ENCODE measurements at regions not wholly inside any gene's neighbourhood (a gene's known extent, or its start where the extent isn't known, plus 50 kb on each side); places are given as distances from the start of the nearest gene placed in this dataset.

DNA sequence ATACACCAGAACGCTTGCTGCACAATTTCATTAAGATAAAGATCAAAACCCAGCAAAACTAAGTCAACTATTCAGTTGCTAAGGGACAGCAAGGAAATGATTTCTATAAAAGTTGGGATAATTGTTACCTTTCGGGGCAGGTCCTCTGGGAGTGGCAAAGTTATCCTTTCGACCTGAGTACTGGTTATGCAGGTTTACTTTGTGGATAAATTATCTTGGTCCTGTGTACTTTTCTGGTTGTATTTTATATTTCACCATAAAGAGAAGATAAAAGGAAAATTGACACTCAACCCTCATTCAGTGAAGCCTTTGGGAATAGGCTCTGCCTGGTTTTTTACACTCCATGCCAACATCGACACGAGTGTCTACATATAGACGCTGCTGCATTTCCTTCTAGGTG, 146.5 kb downstream of the SYK start:
- DNase-seq = no peak

DNA sequence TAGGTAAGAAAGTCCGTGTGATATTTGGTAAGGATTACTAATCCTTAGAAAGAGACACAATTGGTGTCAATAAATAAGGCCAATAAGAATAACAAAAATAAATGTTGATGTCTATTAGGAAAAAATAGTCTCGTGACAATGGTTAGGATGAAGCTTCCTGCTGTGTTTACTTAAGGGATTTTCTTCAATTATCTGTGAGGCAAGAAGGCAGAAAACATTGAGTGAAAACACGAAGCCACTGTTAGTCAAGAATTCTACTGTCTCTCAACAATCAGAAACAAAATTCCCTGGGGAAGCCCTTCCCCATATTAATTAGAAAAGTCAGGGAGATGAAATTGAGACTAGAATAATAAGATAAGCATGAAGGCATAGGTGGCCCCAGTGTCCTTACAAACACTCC, 149.0 kb downstream of the SYK start:
- no peak for DNase-seq

DNA sequence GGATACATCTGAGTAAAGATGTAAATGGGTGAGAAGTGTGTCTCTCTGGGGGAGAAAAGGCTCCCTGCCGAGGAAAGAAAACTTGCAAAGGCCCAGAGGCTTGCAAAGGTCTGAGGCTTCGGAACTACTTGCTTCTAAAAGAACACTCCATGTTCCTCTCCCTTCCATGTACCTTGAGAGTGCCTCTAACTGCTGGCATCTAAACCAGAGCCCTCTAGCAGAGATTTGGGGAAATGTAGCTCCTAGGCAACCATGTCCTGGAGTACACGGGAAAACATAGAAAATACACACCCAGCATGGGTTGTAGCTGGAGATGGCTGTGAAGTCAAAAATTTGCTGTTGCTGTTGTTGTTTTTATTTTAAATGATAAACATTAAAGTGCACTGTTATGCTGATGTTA, 151.6 kb downstream of the SYK start:
- DNase-seq = no peak

DNA sequence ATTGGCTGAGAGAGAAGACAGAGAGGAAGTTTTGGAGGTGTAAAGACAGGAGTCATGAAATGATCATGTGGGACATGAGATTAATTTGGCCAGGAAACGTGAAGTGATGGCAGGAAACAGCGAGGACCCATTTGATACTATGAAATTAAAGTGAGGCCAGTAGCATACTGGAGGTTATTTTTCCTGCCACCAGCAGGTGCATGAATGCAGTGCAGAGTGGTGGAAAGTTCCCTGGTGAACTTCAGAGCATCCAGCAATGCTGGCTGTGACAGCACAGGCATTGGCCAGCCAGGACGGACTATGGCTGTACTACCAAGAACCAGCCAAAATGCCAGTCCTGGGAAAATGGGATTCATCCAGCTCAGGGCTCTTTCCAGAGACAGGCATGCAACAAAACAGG, 152.2 kb downstream of the SYK start:
- no peak for DNase-seq

DNA sequence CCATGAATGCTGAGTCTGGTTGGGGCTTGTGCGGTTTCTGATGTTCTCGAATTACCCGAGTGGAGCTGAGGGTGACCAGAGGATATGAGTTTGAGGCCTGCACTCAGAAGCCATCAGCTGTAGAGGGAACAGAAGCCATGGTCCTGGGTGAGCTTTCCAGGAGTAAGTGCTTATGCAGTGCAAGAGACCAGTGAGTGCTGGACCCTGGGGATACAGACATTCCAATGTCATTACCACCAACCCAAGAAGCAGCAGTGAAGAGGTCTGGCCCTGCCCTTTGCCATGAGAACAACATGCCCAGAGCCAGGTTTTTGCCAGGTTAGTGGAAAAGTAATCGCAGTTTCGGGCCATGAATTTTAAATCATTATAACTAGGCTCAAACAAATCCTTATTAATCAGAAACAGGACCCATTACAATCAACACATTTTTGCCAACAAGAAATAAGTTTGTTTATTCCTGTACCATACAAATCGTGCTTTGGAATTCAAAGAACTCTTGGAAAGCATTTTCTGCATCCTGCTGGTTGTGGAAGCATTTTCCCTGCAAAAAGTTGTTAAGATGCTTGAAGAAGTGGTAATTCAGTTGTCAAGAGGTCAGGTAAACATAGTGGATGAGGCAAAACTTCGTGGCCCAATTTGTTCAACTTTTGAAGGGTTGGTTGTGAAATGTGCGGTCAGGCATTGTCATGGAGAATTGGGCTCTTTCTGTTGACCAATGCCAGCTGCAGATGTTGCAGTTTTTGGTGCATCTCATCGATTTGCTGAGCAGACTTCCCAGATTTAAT, 154.6 kb downstream of the SYK start:
- no peak for DNase-seq

DNA sequence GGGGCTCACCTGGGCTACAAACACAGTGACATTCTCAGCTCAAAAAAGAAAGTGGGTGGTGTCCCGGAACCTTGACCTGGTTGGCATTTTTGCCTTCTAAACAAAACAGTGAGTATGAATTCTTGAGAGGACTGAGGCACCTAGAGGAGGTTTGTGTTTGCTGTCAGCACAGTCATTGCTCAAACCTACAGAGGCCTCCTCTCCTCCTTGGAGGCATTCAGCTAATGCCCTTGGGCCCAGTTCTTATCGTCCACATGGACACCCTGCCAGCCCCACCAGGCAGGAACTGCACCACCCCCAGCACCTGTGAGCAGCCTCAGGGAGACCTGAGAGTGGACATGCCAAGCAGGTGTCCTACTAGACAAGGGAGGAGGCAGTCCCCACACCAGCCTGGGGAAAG, 156.7 kb downstream of the SYK start:
- DNase-seq = no peak

DNA sequence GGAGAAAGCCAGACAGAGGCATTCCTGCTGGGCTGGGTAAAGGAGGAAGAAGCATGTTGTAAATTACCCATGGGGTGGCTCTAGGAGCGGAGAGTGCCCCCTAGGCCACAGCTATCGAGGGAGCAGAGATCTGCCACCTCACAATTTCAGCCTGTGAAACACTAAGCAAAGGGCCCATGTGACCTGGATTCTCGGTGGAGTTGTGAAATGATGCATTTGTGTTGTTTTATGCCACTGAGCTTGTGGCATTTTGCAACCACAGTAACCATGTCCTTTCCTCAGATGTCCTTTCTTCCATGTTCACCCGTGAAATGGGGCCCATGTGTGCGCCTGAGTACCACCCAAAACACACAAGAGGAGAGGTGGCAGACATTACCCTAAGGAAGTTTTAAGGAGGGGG, 159.3 kb downstream of the SYK start:
- no peak for DNase-seq

DNA sequence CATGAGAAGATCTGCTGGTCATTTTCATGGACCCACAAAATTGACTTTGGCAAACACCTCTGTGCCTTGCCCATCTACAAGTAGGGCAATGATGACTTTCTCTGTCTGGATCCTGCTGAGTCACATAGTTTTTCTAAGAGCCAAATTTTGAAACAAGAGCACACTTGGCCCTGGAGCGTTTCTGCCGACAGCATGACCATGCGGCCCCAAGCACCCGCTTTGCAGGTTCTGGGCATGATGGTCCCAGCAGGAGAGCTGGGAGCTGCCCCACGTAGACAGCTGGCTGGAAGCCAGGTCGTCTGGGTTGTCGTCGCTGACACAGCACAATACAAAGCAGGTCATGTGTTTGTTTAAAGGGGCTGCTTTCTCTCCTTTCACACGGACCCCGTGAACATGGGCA, 159.8 kb downstream of the SYK start:
- DNase-seq = no peak

DNA sequence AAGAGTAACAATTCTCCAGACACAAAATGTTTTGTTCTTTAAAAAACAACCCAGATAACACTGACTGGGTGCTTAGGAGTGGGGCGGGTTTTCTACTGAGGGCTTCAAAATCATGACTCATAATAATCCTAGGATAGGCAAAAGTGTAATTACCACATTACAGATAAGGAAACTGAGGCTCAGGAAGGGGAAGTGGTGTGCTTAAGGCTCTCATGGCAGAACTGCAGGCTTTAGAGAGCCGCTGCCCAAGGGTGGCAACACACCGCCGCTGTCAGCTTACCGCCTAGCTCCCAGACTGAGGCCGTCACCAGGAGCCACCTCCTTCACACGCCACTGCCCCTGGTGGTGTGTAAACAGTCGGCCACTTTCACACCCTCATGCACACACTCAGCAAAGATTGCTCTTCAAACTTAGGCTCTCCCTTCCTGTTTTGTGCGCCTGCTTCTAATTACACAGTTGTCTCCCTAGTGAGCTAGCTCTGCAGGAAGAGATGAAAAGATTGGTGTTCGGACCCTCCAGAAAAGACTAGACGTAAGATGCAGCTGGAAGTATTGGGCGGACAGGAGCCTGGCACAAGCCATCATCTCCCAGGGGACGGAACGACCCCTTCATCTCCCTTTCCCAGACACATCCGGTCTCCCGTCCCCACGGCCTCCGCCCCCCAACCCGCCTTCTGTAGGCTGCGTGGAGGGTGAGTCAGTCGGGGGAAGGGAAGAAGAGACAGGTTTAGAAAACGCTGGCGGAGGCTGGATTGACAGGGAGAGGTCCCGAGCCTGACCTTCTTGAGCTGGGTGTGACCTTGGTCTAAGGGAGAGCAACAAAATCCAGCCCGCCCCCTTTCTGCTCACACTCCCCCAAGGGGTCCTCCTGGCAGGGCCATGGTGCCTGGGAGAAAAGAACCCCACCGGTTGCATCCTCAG, 162.7 kb downstream of the SYK start:
- DNase-seq = no peak

DNA sequence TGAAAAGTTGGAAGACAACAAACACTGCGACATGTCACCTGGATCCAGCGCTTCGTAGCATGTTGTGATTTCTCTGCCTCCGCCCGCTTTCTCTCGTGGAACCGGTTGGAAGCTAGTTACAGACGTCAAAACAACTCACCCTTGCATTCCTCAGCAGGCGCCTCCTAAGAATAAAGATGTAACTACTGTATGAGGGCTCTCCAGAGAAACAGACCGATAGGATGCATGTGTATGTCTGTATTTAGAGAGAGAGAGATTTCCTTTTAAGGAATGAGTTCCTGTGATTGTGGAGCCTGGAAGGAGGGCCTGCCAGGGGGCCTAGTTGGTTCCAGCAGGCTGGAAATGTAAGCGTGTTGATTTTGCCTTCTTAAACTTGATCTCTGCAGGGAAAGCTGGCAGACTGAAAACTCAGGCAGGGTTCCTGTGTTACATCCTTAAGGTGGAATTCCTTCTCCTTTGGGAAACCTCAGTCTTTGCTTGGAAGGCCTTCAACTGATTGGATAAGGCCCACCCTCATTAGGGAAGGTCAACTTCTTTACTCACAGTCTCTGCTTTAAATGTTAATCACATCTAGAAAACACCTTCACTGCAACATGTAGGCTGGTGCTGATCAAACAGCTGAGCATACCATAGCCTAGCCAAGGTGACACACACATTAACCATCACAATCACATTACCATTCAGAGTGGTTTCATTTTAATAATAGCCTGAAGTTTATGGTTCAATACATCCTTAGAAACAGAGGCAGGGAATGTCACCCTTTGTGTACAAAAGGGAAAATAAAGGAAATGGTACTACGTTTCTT, 163.8 kb downstream of the SYK start:
- no peak for DNase-seq

DNA sequence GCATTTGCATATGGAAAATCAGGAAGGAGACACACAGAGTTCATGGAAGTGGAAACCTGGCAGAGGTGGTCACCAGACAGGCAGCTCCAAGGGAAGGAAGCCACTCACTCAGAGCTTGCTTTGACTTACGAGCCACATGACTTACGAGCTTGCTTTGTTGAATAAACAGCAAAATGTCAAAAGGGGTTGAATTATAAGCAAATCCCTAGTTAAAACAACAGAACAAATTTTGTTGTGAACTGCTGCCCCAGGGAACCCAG, 164.3 kb downstream of the SYK start:
- DNase-seq = no peak

DNA sequence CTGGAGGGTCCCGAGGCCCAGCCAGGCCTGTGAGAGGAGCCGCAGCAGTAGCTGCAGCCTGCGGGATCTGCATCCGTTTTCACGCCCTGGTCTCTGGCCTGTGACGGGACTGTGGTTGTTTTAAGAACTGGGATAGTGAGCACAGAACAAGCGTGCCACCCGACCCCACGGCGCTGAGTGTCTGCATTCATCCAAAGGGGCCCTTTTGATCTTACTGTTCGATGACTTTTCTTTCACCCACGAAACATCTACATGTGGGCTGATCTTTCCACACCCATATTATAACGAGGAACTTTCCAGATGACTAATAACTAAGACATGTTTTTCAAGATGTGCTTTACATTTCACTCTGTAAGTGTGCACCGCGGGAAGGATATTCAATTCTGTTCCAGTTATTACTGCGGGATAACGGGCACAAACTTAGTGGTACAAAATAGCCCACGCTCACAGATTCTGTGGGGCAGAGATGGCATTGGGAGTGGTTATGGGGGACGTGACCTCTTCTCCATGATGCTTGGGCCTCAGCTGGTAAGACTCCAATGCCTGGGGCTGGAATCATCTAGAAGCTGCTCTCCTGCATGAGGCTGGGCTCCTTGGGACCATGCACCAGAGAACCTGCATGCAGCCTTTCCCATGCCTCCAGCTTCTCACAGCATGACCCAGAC, 165.0 kb downstream of the SYK start:
- DNase-seq = no peak

DNA sequence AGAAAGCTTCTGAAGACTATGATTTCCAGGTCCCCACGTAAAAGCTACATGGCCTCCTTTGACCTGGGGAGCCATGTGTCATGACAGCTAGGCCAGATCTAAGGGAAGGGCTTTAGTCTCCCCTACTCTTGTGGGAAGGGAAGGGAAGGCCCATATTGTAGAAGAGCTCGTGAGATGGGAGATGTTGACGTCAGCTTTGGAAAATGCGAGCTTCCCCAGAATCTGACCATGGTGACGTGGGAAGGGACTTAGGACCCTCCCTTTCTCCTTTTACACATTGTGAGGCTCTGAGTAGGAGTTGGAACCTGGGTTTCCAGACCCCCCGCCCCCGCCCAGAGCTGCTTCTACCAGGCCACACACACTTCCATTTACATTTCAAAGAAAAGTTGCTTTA, 165.5 kb downstream of the SYK start:
- DNase-seq = no peak

DNA sequence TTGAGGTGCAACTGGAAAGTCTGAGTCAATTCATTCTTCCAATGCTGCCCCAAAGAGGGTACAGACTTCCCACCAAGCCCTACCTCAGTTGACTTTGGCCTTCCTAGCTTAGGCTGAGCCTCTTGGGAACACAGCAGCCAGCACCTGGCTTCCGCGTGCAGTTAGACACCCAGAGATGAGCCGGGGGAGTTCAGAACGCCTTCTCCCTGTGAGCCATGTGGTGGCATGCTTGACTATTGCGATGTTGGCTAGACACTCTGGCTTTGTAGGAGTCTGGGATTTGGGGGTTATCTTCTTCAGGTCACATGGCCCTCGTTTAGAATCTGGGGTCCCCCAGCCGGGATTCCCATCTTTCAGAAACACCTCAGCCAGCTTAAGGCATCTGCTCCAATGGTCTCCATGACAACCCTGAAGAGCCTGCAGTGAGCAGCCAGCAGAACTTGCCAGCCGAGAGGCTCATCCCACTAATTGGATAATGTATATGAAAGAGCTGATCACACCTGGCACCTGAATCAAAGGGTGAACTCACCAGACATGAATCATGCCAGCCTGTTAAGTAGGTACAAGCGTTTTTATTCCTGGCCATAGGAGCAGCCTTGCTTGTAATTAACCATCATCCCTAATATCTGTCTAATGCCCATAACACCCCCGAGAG, 167.5 kb downstream of the SYK start:
- DNase-seq = no peak

DNA sequence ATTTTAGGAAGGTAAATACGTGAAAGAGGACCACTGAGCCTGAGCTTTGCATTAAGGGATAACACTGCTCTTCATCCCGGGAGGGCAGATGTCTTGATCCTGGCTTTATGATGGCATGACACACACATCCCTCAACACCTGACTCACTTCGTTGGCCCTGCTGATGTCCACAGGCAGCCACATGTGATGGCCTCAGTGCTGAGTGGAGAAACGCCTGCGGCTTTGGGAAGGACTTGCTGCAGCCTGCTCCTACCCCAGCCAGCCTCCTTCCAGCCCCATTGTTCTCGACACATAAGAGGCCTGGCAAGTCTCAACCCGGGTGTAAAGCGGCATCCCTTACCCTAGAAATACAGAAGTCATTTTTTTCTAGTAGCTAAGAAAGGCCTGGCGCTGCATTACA, 169.0 kb downstream of the SYK start:
- DNase-seq = no peak

DNA sequence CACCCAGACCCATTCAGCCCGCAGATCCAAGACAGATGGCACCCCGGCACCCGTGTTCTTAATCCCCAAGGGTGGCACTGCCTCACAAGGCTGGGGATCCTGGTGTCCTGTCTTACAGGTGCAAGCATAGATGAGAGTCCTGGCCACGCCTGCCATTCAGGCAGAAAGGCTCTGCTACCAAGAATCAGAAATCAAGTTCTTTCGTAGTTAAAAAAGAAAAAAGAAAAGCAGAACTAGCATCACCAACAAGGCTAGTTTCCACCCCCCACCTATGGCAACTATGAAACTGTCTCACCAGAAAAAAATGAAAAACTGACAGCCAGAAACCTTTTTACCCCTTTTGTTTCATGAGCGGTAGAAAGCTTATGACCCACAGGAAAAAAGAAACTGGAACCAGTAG, 170.4 kb downstream of the SYK start:
- DNase-seq = no peak

DNA sequence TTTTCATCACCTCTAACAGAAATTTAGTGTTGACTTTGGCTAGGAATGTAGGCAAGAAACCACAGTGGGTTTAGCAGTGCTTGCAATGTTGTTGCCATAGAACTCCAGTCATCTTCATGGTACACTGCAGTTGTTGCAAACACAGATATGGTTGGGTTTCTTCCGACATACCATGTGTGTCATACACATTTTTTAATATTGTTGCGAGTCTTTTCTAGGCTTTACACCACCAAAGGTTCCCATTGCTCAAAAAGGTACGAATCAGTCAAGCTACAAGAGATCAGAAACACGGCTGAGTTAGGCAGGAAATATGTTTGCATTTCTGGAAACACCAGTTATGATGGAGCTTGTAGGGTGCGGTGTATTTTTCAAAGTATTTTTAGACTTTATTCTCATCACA, 172.4 kb downstream of the SYK start:
- DNase-seq = no peak

DNA sequence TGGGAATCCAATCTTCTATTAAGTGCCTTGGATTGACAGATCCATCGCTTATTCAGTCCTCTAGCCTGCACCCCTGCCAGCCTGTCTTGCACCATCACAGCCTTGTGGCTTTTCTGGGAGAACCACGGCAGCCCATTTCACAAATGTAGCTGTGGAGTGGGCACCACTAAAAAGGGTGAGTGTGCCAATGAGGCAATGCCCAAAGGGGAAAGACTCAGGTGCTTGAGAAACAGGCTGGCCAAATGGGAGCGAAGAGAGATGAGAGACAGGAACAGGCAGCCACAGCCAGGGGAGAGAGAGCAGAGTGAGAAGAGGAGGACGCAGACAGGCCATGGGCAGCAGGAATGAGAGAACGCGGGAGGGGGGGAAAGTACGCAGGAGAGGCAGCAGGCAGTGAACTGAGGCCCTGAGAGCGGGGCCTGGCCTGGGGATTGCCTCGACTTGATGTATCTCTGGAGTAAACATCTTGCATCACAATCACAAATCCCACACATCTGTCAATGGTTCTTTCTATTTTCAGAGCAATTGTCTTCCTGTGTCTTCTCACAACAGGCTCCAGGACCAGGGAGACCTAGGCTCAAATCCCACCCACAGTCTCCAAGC, 173.1 kb downstream of the SYK start:
- no peak for DNase-seq

DNA sequence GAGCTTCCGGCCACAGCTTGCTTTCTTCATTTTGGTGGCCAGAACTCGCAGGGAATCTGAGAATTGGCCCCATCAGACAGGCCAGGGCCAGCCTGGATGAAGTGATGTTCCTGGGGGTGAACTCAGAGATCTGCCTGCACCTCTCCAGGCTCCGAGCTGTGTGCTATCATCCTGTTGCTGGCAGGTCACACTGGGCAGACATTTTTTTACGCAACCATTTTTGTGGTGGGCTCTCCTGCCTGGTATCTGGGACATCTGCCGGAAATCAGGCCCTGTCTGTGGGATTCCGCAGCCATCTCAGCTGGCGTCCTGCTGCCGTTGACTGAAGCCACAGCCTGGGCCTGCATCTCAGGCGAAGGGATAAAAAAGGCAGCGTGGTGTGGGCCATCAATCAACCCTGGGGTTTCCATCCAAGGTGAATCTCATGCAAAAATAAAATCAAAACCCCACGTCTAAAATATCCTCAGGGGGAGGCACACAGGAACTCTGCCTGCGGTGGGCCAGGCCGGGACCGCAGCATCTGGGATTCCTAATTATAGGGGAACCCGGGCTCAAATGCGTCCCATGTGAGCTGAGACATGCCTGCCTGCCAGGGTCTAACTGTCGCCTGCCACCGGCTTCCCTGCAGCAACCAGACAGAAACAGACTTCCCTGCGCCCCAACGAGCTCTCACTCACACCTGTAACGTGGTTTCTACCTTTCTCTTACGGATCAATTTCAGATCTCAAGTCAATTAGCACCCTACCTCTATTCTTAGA, 174.3 kb downstream of the SYK start:
- DNase-seq = no peak

DNA sequence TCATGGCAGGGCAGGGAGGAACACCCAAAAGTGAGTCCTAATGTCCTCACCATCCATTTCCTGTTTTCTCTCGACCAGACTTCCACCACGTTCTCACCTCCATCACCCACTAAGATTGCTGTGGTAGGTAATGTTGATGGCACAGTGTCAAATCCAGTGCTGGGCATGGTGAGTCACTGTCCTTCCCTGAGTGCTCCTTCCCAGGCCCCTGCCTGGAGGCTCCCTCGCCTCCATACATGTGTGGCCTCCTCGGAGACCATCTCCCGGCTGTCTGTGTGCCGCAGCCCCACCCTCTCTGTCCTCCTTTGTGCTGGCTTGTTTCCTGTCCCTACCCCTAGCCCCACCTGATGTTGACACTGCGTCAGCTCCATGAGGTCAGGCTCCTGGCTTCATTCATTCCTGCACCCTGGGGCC, 177.5 kb downstream of the SYK start:
- no peak for DNase-seq

DNA sequence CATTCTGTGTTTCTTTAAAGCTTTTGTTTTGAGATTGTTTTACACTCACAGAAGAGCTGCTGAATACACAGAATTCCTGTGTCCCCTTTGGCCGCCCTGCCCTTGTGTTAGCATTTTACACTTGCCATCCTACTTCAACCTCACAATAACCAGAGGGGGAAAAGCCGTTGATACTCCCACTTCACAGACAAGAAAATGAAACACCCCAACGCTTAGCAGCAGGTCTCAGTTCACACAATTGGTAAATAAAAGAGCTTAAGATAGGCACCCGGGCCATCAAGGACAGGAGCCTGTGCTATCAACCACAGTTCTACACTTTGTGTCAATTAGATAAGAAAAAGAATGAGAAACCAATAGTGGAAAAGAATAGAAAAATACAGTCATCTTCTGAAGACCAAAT, 178.0 kb downstream of the SYK start:
- no peak for DNase-seq
